ENCODE measurements at regions not wholly inside any gene's neighbourhood (a gene's known extent, or its start where the extent isn't known, plus 50 kb on each side); places are given as distances from the start of the nearest gene placed in this dataset.

GRCh38 chr1:48080331-48081255 lies 83.4 kb upstream of the TRABD2B start:
- no peak for TF ChIP-seq EGR1 (IDR thresholded peaks at IDR 0.05)
- no peak for TF ChIP-seq RAD21 (IDR thresholded peaks at IDR 0.05; ENCODE audit: low read depth)
- TF ChIP-seq ZBTB7A (IDR thresholded peaks at IDR 0.05; ENCODE audit: low read depth): no peak
- TF ChIP-seq, protein P1, sequence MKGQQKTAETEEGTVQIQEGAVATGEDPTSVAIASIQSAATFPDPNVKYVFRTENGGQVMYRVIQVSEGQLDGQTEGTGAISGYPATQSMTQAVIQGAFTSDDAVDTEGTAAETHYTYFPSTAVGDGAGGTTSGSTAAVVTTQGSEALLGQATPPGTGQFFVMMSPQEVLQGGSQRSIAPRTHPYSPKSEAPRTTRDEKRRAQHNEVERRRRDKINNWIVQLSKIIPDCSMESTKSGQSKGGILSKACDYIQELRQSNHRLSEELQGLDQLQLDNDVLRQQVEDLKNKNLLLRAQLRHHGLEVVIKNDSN (IDR thresholded peaks at IDR 0.05): no peak
- TF ChIP-seq, protein P2, sequence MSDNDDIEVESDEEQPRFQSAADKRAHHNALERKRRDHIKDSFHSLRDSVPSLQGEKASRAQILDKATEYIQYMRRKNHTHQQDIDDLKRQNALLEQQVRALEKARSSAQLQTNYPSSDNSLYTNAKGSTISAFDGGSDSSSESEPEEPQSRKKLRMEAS (IDR thresholded peaks at IDR 0.05): no peak
- TF ChIP-seq TCF12 (IDR thresholded peaks at IDR 0.05; ENCODE audit: low read depth): no peak
- no peak for TF ChIP-seq EP300 (IDR thresholded peaks at IDR 0.05; ENCODE audit: borderline replicate concordance)
- no peak for TF ChIP-seq CEBPB (IDR thresholded peaks at IDR 0.05)
